ENCODE measurements at regions not wholly inside any gene's neighbourhood (a gene's known extent, or its start where the extent isn't known, plus 50 kb on each side); places are given as distances from the start of the nearest gene placed in this dataset.

- DNase-seq (ENCODE audit: low spot score), result no peak
- TF ChIP-seq, protein P1, sequence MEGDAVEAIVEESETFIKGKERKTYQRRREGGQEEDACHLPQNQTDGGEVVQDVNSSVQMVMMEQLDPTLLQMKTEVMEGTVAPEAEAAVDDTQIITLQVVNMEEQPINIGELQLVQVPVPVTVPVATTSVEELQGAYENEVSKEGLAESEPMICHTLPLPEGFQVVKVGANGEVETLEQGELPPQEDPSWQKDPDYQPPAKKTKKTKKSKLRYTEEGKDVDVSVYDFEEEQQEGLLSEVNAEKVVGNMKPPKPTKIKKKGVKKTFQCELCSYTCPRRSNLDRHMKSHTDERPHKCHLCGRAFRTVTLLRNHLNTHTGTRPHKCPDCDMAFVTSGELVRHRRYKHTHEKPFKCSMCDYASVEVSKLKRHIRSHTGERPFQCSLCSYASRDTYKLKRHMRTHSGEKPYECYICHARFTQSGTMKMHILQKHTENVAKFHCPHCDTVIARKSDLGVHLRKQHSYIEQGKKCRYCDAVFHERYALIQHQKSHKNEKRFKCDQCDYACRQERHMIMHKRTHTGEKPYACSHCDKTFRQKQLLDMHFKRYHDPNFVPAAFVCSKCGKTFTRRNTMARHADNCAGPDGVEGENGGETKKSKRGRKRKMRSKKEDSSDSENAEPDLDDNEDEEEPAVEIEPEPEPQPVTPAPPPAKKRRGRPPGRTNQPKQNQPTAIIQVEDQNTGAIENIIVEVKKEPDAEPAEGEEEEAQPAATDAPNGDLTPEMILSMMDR (IDR thresholded peaks at IDR 0.05; ENCODE audit: extremely low read depth, missing control alignments), result no peak
These were observed 213.8 kb upstream of the ACTBL2 start for GRCh38 chr5:57696389-57696769.

DNA sequence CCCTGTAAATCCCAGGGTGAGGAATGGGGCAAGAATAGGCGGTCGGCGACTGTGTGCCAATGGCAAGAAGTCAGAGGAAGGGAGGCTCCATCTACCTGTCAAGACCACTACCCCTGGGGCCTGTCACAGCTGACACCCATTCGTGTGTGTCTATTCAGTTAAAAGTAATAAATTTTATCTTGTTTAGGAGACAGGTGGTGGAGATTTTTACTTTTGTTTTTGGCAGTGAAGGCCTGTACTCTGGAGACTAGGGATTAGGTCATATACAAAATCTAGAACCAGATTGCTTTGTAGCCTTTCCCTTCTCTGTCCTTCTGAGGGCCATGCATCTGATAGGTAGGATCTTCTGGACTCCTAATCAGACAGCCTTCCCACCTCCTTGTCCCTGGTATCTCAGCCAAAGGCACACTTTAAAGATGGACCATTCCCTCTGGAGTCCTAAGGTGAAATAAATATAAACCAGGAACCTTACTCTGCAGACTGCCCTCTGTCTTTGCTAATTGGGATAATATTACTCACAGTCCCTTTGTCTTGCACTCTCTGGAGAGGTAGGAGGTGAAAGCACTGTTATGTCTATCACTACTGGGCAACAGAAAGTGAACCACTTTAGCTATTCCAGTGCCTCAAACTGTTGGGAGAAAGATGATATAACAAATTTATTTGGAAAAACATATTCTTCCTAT is 213.2 kb upstream of the ACTBL2 start:
- DNase-seq (ENCODE audit: low spot score), result no peak

GRCh38 chr5:57695179-57695578 is 212.6 kb upstream of the ACTBL2 start:
- TF ChIP-seq, protein P1 (IDR thresholded peaks at IDR 0.05; ENCODE audit: extremely low read depth, missing control alignments), result no peak
- DNase-seq (ENCODE audit: low spot score), result no peak

More for the DNA sequence above, 213.2 kb upstream of the ACTBL2 start:
- TF ChIP-seq, protein P1 (IDR thresholded peaks at IDR 0.05; ENCODE audit: extremely low read depth, missing control alignments), result no peak

- no peak for DNase-seq (ENCODE audit: low spot score)
- TF ChIP-seq, protein P1 (IDR thresholded peaks at IDR 0.05; ENCODE audit: extremely low read depth, missing control alignments), result no peak
These were observed 211.1 kb upstream of the ACTBL2 start for GRCh38 chr5:57693488-57694305.

- no peak for DNase-seq (ENCODE audit: low spot score)
- TF ChIP-seq, protein P1 (IDR thresholded peaks at IDR 0.05; ENCODE audit: extremely low read depth, missing control alignments), result no peak
These were observed 210.2 kb upstream of the ACTBL2 start for GRCh38 chr5:57692582-57693487.

GRCh38 chr5:57690724-57691123 is 208.1 kb upstream of the ACTBL2 start:
- TF ChIP-seq, protein P1 (IDR thresholded peaks at IDR 0.05; ENCODE audit: extremely low read depth, missing control alignments), result no peak
- no peak for DNase-seq (ENCODE audit: low spot score)

Measured in GM20000 (cell line).